ENCODE measurements at regions not wholly inside any gene's neighbourhood (a gene's known extent, or its start where the extent isn't known, plus 50 kb on each side); places are given as distances from the start of the nearest gene placed in this dataset.
"Not testable (repeated sequence)": the region's sequence is repeated elsewhere in the genome, so short reads cannot be mapped to it uniquely, and the experiment has no call there.

DNA sequence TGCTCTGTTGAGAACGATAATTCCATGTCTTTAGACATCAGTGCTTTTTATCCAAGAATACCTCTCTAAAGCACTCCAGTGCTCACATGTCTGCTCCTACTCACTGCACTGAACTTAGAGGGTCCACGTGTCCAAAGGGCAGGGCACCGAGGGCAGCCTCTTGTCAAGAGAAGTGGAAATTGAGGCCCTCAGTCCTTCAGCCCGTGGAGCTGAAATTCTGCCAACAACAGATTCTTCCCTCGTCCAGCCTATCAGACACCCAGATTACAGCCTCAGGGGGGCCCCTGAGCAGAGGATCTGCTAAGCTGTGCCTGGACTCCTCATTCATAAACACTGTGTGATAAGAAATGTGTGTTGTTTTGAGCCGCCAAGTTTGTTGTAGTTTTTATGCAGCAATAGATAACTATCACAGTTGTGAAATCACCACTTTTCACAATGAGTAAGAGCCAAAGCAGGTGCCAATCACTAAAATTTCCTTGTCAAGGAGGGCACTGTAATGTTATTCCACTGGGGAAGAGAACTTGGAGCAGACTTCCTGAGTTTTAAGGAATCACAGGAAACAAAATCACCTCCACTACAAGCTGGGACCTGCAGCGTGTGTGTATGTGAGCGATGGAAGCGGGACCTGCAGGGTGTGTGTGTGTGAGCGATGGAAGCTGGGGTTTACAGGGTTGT, 58.8 kb upstream of the IGFBPL1 start:
- Mint-ChIP-seq H3K4me1 (peaks cover 0 to 4% (median 0%) of the 10 kb centered on the region in 4 donors), H3K9me3 (peaks cover 0 to 3% (median 0%) of the 10 kb centered on the region in 9 donors), H3K4me3 (no peak overlapping the region), H3K36me3 (peaks cover 0 to 5% (median 0%) of the 10 kb centered on the region in 3 donors), H3K27ac (peak overlapping the region in 2 of 10 donors; percentile 32 to 65), H3K27me3 (peaks cover 10 to 31% (median 19%) of the 10 kb centered on the region in 5 donors)
- ATAC-seq (no peak), DNase-seq (no peak)
- POLR2A ChIA-PET, result no interaction called here

DNA sequence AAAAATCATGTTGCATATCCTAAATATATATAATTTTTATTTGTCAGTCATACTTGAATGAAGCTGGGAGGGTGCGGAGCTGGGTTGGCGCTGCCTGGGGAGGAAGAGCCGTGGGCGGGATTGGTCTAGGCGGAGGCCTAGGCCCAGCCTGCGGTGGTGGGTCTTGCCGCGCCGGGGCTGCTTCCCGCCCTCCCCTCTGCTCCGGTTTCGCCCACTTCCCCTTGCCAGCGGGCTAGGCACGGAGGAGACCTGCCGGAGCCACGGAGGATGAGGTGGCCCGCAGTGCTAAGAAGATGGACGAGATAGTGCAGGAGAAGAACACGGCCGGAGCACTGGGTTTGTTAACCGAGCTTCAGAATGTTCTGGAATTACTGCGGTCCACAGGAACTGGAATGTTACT, 54.0 kb upstream of the IGFBPL1 start:
- no peak for DNase-seq
- no peak for ATAC-seq

DNA sequence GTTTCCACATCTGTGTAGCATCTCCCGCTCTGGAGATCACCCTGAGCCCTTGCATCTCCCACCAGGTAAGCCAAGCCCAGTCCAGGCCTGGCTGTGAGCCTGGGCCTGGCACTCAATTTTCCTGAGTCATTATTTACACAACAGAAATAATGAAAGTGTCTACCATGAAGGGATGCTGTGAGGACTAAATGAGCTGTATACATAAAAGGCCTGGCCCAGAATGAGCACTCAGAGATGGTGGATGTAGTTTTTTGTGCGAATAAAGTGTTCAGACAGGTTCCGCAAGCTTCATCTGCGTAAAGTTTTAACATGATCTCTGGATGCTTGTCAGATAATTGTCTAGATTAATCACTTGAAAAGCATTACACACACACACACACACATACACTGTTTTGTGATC, 50.2 kb upstream of the IGFBPL1 start:
- H3K4me3 Mint-ChIP-seq, ATAC-seq, DNase-seq, H3K27me3 Mint-ChIP-seq, H3K4me1 Mint-ChIP-seq, POLR2A ChIA-PET, H3K36me3 Mint-ChIP-seq: not testable (repeated sequence)
- peak overlapping the region in 1 of 10 donors; percentile 44 for H3K27ac Mint-ChIP-seq
- peaks cover 3 to 24% (median 9%) of the 10 kb centered on the region in 9 donors for H3K9me3 Mint-ChIP-seq

More for the DNA sequence above, 54.0 kb upstream of the IGFBPL1 start:
- H3K9me3 Mint-ChIP-seq, result peaks cover 3 to 24% (median 9%) of the 10 kb centered on the region in 9 donors
- H3K36me3 Mint-ChIP-seq, result peaks cover 0 to 8% (median 2%) of the 10 kb centered on the region in 3 donors
- peaks cover 1 to 7% (median 5%) of the 10 kb centered on the region in 5 donors for H3K27me3 Mint-ChIP-seq
- H3K4me1 Mint-ChIP-seq, result peaks cover 0 to 1% (median 0%) of the 10 kb centered on the region in 4 donors
- H3K27ac Mint-ChIP-seq, result no peak overlapping the region
- POLR2A ChIA-PET, result no interaction called here
- no peak overlapping the region for H3K4me3 Mint-ChIP-seq

All from naive thymus-derived CD8-positive, alpha-beta T cell (primary cell).